ENCODE measurements at regions not wholly inside any gene's neighbourhood (a gene's known extent, or its start where the extent isn't known, plus 50 kb on each side); places are given as distances from the start of the nearest gene placed in this dataset.
"Not testable (repeated sequence)": the region's sequence is repeated elsewhere in the genome, so short reads cannot be mapped to it uniquely, and the experiment has no call there.

- DNase-seq: no peak
Observed at GRCh38 chr13:80708791-80709190, 367.9 kb upstream of the SPRY2 start.

- DNase-seq: no peak
Observed at GRCh38 chr13:80707000-80707983, 366.4 kb upstream of the SPRY2 start.

GRCh38 chr13:80706164-80706471 lies 365.2 kb upstream of the SPRY2 start:
- no peak for DNase-seq

- DNase-seq: no peak
Observed at GRCh38 chr13:80705371-80706163, 364.6 kb upstream of the SPRY2 start.

- no peak for DNase-seq
Observed at GRCh38 chr13:80704369-80704768, 363.4 kb upstream of the SPRY2 start.

- DNase-seq: no peak
Observed at GRCh38 chr13:80695841-80696240, 354.9 kb upstream of the SPRY2 start.

GRCh38 chr13:80691814-80692213 lies 350.9 kb upstream of the SPRY2 start:
- DNase-seq: not testable (repeated sequence)

GRCh38 chr13:80690208-80690607 lies 349.3 kb upstream of the SPRY2 start:
- no peak for DNase-seq

- no peak for DNase-seq
Observed at GRCh38 chr13:80688593-80688992, 347.7 kb upstream of the SPRY2 start.

GRCh38 chr13:80685942-80686341 lies 345.0 kb upstream of the SPRY2 start:
- no peak for DNase-seq

GRCh38 chr13:80684217-80684991 lies 343.5 kb upstream of the SPRY2 start:
- DNase-seq: no peak

- DNase-seq: no peak
Observed at GRCh38 chr13:80680786-80681366, 339.9 kb upstream of the SPRY2 start.

GRCh38 chr13:80679423-80679822 lies 338.5 kb upstream of the SPRY2 start:
- DNase-seq: no peak

- DNase-seq: no peak
Observed at GRCh38 chr13:80677227-80677626, 336.3 kb upstream of the SPRY2 start.

- not testable (repeated sequence) for DNase-seq
Observed at GRCh38 chr13:80675442-80675841, 334.5 kb upstream of the SPRY2 start.

GRCh38 chr13:80671773-80672172 lies 330.8 kb upstream of the SPRY2 start:
- no peak for DNase-seq

GRCh38 chr13:80669112-80669511 lies 328.2 kb upstream of the SPRY2 start:
- DNase-seq: no peak

GRCh38 chr13:80668452-80668851 lies 327.5 kb upstream of the SPRY2 start:
- no peak for DNase-seq

GRCh38 chr13:80666782-80667552 lies 326.0 kb upstream of the SPRY2 start:
- DNase-seq: no peak

GRCh38 chr13:80665792-80666333 lies 324.9 kb upstream of the SPRY2 start:
- DNase-seq: no peak

GRCh38 chr13:80664950-80665349 lies 324.0 kb upstream of the SPRY2 start:
- DNase-seq: no peak

Data from left kidney (tissue), 1 donor.